NCI-H2196 (cell line): ENCODE measurements at regions not wholly inside any gene's neighbourhood (a gene's known extent, or its start where the extent isn't known, plus 50 kb on each side); places are given as distances from the start of the nearest gene placed in this dataset.

Source experiments
- DNase-seq: peaks from one replicate; lab custom pipeline; 2025; ENCODE audit not compliant: unreplicated experiment; lab: John Stamatoyannopoulos, UW

DNA sequence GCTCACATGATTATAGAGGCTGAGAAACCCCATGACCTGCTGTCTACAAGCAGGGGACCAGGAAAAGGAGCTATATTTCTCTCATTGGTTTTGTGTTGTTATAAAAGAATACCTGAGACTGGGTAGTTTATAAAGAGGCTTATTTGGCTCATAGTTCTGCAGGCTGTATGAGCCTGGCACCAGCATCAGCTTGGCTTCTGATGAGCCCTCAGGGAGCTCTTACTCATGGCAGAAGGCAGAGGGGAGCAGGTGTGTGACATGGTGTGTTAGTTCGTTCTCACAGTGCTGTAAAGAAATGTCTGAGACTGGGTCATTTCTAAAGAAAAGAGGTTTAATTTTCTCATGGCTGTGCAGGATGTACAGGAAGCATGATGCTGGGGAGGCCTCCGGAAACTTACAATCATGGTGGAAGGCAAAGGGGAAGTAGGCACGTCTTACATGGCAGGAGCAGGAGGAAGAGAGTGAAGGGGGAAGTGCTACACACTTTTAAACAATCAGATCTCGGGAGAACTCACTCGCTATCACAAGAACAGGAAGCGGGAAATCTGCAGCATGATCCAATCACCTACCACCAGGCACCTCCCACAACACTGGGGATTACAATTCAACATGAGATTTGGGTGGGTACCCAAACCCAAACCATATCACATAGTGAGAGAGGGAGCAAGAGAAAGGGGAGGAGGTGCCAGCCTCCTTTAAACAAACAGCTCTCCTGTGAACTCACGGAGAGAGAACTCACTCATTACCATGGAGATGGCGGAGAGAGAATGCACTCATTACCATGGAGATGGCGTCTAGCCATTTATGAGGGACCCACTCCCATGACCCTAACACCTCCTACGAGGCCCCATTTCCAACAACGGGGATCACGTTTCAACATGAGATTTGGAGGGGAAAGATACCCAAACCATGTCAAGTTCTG lies 133.4 kb downstream of the JCAD start:
- DNase-seq, result no peak

DNA sequence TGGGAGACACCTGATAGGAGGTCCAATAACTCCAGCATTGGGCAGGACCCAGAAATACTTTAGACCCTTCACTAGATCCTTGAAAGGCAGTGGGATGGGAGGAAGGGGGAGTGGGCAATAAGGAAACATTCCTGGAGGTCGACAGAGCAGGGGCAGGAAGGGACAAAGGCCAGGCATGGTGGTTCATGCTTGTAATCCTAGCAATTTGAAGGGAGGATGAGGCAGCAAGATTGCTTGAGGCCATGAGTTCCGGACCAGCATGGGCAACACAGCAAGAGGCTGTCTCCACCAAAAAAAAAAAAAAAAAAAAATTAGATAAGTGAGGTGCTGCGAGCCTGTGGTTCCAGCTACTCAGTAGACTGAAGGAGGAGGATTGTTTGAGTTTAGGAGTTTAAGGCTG lies 134.9 kb downstream of the JCAD start:
- DNase-seq, result no peak

DNA sequence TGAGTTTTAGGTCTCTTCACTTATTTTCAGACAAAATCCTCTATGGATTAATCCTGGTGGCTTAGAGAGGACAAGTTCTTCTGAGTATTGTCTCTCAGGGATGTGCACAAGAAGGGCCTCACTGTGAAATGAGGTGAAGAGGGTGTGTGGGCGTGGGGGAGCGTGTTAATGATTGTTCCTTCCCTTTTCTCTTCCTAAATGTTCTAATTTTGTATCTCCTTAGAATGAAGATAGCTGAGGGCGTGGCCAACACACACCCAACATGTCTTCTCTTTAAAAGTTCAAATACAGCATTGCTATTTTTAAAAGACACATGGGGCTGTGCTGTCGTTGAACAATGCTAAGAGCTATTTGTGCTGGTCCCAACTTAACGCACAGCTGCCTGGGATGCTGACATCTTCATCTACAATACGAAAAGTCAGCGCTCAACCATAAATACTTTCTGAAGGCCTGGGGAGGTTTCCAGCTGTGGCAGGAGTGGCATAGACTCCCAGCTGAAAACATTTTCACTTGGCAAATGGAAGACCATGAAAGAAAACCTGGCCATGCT lies 135.9 kb downstream of the JCAD start:
- no peak for DNase-seq

DNA sequence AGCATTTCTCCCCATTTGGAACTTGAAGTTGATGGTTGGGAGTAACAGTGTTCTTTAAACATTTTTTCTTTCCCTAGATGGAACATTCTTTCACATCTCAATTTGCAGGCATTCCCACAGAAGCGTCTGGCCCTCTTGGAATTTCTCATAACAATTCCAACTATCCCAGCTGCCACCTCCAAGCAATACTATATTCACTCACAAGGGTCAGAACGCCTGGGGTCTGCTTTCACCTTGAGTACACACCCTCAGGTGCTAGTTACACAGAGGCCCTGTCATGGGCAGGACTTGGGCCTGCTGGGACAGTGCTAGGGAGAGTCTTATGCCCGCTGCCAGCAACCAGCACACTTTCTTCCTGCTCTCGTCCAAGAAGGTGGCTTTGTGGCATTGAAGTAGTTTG lies 136.5 kb downstream of the JCAD start:
- DNase-seq, result no peak

GRCh38 chr10:29922226-29922625 lies 137.2 kb downstream of the JCAD start:
- DNase-seq, result no peak

DNA sequence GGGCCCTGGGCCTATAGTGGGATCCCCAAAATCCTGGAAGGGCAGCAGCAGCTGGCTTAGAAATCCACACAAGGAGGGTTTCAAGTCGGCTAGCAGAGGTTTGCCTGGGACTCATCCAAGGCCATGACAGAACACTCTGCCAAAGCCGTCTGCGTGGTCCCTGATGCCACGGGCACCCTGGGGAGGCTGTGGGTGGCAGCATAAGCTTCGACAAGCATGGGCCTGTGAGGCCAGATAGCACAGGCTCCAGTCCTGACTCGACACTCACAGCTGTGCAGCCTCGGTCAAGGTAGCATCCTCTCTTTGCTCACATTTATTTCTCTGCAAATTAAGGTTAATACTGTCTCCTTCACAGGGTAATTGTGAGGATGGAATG lies 138.3 kb downstream of the JCAD start:
- DNase-seq, result no peak

DNA sequence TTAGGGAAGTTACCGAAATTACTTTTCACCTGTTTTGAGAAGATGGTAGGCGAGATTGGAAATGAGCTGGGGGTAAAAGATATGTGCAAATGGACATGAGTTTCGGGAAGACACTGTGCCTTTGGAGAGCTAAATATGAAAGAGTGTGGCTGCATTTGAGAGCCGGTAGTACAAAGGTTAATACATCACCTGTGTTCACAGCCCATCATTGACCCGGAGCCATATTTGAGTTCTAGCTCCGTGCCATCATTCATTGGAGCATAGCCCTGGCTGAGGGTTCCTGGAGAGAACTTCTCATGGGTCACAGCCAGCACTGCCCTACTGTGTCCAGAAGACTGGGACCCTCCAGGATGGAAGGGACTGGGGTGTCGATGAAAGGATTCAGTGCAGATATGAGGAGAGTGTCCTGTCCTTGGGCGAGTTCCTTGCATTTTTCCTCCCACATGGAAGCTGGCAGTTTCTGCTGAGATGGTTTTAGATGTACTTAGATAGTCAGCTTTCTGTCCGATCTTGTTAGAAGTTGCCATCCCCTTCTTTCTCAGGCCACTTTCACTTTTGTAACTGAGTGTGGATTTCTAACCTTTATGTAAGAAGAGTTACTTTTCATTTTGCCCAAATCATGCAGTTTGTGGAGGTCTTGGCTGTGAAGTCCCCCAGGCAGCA lies 138.8 kb downstream of the JCAD start:
- no peak for DNase-seq

DNA sequence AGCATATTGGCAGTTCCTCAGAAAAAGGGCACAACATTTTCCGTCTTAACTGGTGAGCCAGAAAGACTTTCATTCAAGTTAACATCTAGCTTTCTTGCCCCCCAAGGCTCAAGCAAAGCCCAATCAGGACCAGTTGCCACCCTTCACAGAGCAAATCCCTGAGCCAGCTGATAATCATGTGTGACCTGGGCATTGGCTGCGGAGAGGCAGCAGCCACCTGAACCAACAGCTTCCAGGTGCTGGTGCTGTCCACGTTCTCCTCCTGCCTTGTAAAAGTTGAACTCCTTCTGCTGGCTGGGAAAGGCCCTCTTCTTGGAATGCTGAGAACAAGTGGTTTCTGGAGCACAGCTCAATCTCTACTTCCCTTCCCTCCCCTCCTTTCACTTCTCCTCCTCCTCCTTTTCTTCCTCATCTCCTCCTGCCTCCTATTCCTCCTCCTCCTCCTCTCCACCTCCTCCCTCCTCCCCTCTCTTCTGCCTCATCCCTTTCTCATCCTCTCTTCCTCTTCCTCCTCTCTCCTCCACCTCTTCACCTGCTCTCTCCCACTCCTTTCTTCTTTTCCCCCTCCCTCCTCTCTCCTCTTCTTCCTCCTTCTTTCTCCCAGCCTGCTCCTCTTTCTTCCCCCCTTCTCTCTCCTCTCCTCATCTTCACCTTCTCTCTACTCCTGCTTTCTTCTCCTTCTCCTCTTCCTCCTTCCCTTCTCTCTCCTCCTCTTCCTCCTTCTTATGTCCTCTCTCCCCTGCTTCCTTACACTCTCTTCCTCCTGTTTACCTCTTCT lies 140.6 kb downstream of the JCAD start:
- no peak for DNase-seq

DNA sequence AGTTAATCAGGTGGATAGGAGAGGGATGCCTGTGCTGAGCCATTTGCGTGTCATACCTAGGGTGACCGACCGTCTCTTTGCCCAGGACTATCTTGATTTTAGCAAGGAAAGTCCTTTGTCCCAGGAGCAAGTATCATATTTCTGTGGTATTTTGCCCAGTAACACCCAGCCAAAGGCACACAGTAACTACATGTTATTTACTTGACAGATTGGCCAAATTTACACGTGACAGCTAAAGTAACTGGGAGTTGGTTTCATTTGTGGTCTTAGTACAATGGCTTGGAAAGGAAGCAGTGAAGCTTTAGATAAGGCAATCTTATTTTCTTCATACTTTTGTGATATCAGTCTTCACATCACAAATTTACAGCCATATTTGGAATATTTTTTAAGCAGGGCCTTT lies 142.1 kb downstream of the JCAD start:
- DNase-seq, result no peak

DNA sequence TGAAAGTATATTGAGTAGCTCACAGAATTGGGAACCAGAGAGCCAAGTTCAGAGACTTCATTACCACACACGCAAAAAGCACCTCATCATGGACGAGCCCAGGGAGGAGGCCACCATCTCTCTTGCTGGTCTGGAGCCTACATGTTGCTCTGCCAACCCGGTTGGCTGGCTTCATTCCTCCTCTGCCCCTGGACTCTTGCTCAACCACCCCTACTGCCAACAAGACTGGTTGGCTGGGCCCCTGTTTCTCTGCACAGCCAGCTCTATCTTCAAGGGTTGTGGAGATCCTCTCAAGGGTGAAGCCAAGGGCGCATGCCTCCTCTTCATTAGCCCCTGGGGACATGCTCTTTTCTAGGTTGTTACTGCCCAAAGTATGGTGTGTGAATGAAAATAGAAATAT lies 142.7 kb downstream of the JCAD start:
- DNase-seq, result no peak

- DNase-seq, result no peak
Observed at GRCh38 chr10:29914986-29915785, 144.2 kb downstream of the JCAD start.

- no peak for DNase-seq
Observed at GRCh38 chr10:29908962-29909361, 150.4 kb downstream of the JCAD start.

- no peak for DNase-seq
Observed at GRCh38 chr10:29900865-29901264, 158.5 kb downstream of the JCAD start.

- no peak for DNase-seq
Observed at GRCh38 chr10:29897999-29898716, 161.2 kb downstream of the JCAD start.

DNA sequence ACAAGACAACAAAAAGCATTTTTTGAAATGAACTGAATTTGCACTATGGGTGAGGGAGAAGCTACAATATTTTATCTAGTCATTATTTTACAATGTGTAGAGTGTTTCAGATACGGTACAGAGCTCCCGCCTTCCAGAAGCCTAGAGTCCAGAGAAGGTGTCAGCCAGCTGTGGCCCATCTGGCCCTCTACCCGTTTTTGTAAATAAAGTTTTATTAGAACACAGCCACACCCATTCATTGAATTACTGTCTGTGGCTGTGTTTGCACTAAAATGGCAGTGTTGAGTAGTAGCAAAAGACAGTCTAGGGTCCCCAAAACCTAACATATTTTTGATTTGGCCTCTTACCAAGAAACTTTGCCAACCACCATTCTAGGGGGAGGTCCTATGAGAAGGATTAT lies 162.0 kb downstream of the JCAD start:
- DNase-seq, result no peak

GRCh38 chr10:29896053-29896452 lies 163.3 kb downstream of the JCAD start:
- DNase-seq, result no peak

- no peak for DNase-seq
Observed at GRCh38 chr10:29895456-29895855, 163.9 kb downstream of the JCAD start.

GRCh38 chr10:29888321-29888720 lies 171.1 kb downstream of the JCAD start:
- no peak for DNase-seq

- DNase-seq, result no peak
Observed at GRCh38 chr10:29886299-29886698, 173.1 kb downstream of the JCAD start.

GRCh38 chr10:29883231-29883630 lies 176.2 kb downstream of the JCAD start:
- DNase-seq, result no peak
